ENCODE measurements at regions not wholly inside any gene's neighbourhood (a gene's known extent, or its start where the extent isn't known, plus 50 kb on each side); places are given as distances from the start of the nearest gene placed in this dataset.

DNA sequence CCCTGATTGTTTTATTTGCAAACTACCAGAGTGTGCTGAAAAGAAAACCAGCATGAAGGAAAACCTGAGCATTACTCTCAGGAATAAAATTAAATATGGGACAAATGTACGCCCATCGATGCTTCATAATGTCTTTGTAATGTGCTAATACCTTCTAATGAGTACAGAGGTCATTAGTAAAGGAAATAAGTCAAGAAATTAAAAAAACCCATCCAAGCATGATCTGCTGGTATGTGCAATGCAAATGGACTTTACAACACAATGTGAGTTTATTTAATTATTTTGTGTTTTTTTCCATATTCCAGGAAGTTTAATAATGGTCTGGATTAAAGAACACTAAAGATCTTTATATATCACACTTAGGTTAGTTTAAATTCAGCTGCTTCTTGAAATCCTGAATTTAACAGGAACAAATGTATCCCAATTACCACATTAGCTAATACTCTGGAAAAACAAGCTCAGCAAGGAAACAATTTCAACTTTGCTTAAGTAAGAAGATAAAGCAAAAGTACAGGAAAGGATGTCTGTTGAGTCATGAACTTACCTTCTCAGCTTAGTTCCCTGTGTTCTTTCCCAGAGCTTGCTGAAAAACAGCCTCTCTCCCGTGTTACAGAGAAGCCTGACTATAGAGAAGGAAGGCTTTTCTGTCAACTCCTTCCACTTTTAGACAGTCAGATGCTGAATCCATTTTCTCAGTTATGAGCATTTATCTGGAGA, 179.3 kb upstream of the TMEM260 start:
- no peaks in the 10 kb centered on the region for H3K27me3 ChIP-seq (ENCODE audit: control insufficient read depth, insufficient read depth, low read length)
- no peak overlapping the region for H3K4me3 ChIP-seq (replicated peaks in 1 of 4; ENCODE audit: control extremely low read depth in 1 of 4, insufficient read depth in 1 of 4, low read depth in 3 of 4, low read length in 4 of 4)
- no peaks in the 10 kb centered on the region for H3K79me2 ChIP-seq (ENCODE audit: control insufficient read depth, insufficient read depth, low read length)
- no peak overlapping the region for H3K27ac ChIP-seq (ENCODE audit: insufficient read depth, low read length)
- no peaks in the 10 kb centered on the region for H3K9me3 ChIP-seq (ENCODE audit: control insufficient read depth, insufficient read depth, low read depth, low read length)
- no peak overlapping the region for H3K4me2 ChIP-seq (ENCODE audit: extremely low read depth, insufficient read depth, low read length)
- no peak for DNase-seq (ENCODE audit: low read depth in 2 of 2)
- no peaks in the 10 kb centered on the region for H3K36me3 ChIP-seq (ENCODE audit: control insufficient read depth, insufficient read depth, low read length)
- no peak for TF ChIP-seq EZH2 (IDR thresholded peaks at IDR 0.05; ENCODE audit: low read length, missing control alignments)
- TF ChIP-seq, protein P1, sequence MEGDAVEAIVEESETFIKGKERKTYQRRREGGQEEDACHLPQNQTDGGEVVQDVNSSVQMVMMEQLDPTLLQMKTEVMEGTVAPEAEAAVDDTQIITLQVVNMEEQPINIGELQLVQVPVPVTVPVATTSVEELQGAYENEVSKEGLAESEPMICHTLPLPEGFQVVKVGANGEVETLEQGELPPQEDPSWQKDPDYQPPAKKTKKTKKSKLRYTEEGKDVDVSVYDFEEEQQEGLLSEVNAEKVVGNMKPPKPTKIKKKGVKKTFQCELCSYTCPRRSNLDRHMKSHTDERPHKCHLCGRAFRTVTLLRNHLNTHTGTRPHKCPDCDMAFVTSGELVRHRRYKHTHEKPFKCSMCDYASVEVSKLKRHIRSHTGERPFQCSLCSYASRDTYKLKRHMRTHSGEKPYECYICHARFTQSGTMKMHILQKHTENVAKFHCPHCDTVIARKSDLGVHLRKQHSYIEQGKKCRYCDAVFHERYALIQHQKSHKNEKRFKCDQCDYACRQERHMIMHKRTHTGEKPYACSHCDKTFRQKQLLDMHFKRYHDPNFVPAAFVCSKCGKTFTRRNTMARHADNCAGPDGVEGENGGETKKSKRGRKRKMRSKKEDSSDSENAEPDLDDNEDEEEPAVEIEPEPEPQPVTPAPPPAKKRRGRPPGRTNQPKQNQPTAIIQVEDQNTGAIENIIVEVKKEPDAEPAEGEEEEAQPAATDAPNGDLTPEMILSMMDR (conservative IDR thresholded peaks at IDR 0.05 in 1 of 2, IDR thresholded peaks at IDR 0.05 in 1 of 2; ENCODE audit: low read depth in 1 of 2, low read length in 2 of 2) = no peak
- no peaks in the 10 kb centered on the region for H3K4me1 ChIP-seq (ENCODE audit: control insufficient read depth, extremely low read depth, insufficient read depth, low read length)
- H4K20me1 ChIP-seq (ENCODE audit: control insufficient read depth, extremely low read depth, insufficient read depth, low read length) = no peaks in the 10 kb centered on the region
- no peak overlapping the region for H3K9ac ChIP-seq (ENCODE audit: insufficient read depth, low read length)
- no peak overlapping the region for H2AFZ ChIP-seq (ENCODE audit: low read length)

DNA sequence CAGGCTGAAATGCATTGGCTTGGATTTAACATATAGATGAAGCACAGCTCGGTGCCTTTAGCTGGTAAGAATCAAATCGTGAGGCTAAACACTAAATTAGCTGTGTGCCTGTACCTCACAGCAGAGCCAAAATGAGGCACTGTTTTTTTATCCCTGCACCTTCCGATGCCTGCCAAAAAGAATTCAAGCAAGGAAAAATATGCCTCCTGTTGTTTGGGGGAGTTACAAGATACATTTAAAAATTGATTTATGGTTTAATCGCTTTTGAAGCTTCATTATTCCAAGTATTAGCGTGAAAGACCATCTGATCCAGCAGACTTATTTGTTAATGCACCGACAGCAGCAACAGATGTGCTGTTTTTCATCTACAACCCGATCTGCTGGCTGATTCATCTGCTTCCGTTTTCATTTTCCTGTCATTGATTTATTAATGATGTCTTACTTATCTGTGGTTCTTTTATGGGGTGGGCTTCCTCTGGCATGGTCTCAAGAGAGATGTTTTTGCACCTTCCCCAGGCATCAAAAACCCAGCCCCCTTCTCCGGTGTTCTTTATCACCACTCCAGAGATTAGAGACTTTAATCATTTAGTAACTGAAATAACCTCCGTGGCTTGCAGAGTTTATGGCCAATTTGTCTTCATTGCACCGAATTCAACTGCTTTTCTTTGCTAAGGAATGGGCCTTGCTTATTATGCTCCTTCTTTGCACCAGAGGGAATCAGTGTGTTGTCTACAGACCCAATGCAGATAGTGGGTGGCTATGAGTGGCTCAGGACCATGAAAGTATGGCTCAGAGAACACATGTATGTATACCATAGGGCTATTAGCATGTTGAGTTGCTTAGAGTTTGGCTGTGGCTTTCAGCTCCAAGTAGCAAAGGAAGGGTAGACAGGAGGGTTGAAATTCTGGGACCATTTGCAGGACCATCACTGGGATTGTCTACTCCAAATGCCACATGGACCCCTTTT, 166.8 kb upstream of the TMEM260 start:
- H3K4me3 ChIP-seq (replicated peaks in 1 of 4; ENCODE audit: control extremely low read depth in 1 of 4, insufficient read depth in 1 of 4, low read depth in 3 of 4, low read length in 4 of 4) = no peak overlapping the region

GRCh38 chr14:56413721-56414120, 165.9 kb upstream of the TMEM260 start:
- H3K27me3 ChIP-seq (ENCODE audit: control insufficient read depth, insufficient read depth, low read length) = peaks cover 3% of the 10 kb centered on the region
- DNase-seq (ENCODE audit: low read depth in 2 of 2) = no peak

More for the DNA sequence above, 166.8 kb upstream of the TMEM260 start:
- H3K4me1 ChIP-seq (ENCODE audit: control insufficient read depth, extremely low read depth, insufficient read depth, low read length) = no peaks in the 10 kb centered on the region
- no peaks in the 10 kb centered on the region for H3K79me2 ChIP-seq (ENCODE audit: control insufficient read depth, insufficient read depth, low read length)
- H3K27me3 ChIP-seq (ENCODE audit: control insufficient read depth, insufficient read depth, low read length) = peaks cover 3% of the 10 kb centered on the region
- TF ChIP-seq, protein P1 (conservative IDR thresholded peaks at IDR 0.05 in 1 of 2, IDR thresholded peaks at IDR 0.05 in 1 of 2; ENCODE audit: low read depth in 1 of 2, low read length in 2 of 2) = no peak
- no peak for TF ChIP-seq EZH2 (IDR thresholded peaks at IDR 0.05; ENCODE audit: low read length, missing control alignments)
- no peak overlapping the region for H3K4me2 ChIP-seq (ENCODE audit: extremely low read depth, insufficient read depth, low read length)
- H4K20me1 ChIP-seq (ENCODE audit: control insufficient read depth, extremely low read depth, insufficient read depth, low read length) = no peaks in the 10 kb centered on the region
- no peak overlapping the region for H3K9ac ChIP-seq (ENCODE audit: insufficient read depth, low read length)
- peak in 1 of 2 donors; percentile 16 for DNase-seq (ENCODE audit: low read depth in 2 of 2)
- no peak overlapping the region for H2AFZ ChIP-seq (ENCODE audit: low read length)
- no peaks in the 10 kb centered on the region for H3K9me3 ChIP-seq (ENCODE audit: control insufficient read depth, insufficient read depth, low read depth, low read length)
- no peaks in the 10 kb centered on the region for H3K36me3 ChIP-seq (ENCODE audit: control insufficient read depth, insufficient read depth, low read length)
- no peak overlapping the region for H3K27ac ChIP-seq (ENCODE audit: insufficient read depth, low read length)

More at GRCh38 chr14:56413721-56414120, 165.9 kb upstream of the TMEM260 start:
- Histone ChIP-seq H4K20me1 (ENCODE audit: control insufficient read depth, extremely low read depth, insufficient read depth, low read length) (no peaks in the 10 kb centered on the region), H3K79me2 (ENCODE audit: control insufficient read depth, insufficient read depth, low read length) (no peaks in the 10 kb centered on the region), H3K4me2 (ENCODE audit: extremely low read depth, insufficient read depth, low read length) (no peak overlapping the region), H3K9ac (ENCODE audit: insufficient read depth, low read length) (no peak overlapping the region), H3K9me3 (ENCODE audit: control insufficient read depth, insufficient read depth, low read depth, low read length) (no peaks in the 10 kb centered on the region), H3K4me3 (replicated peaks in 1 of 4; ENCODE audit: control extremely low read depth in 1 of 4, insufficient read depth in 1 of 4, low read depth in 3 of 4, low read length in 4 of 4) (no peak overlapping the region), H3K36me3 (ENCODE audit: control insufficient read depth, insufficient read depth, low read length) (no peaks in the 10 kb centered on the region), H3K4me1 (ENCODE audit: control insufficient read depth, extremely low read depth, insufficient read depth, low read length) (no peaks in the 10 kb centered on the region), H3K27ac (ENCODE audit: insufficient read depth, low read length) (no peak overlapping the region), H2AFZ (ENCODE audit: low read length) (no peak overlapping the region)
- no peak for TF ChIP-seq EZH2 (IDR thresholded peaks at IDR 0.05; ENCODE audit: low read length, missing control alignments)
- TF ChIP-seq, protein P1 (conservative IDR thresholded peaks at IDR 0.05 in 1 of 2, IDR thresholded peaks at IDR 0.05 in 1 of 2; ENCODE audit: low read depth in 1 of 2, low read length in 2 of 2) = no peak
